HCT116 (cell line): ENCODE measurements at regions not wholly inside any gene's neighbourhood (a gene's known extent, or its start where the extent isn't known, plus 50 kb on each side); places are given as distances from the start of the nearest gene placed in this dataset.

Experiments
- ATAC-seq: fragments of 200-7000 bp; cut with Tn5 transposase; 2 replicates; pipeline ENCODE4 v1.9.1; 2020; ENCODE audit warnings: mild to moderate bottlenecking, moderate library complexity
- BruUV-seq: library from RNA; stranded (reverse); fragments of 400-500 nt; replicated peaks from 2 replicates; lab custom pipeline; 2021; lab: Mats Ljungman, UMichigan
- CTCF ChIA-PET: fragments of 300-600 bp; sonication (Branson Sonifier 250); formaldehyde crosslinking; loops from one replicate; lab custom pipeline; 2021; ENCODE audit warnings: antibody characterized with exemption; lab: Charles Lee
- POLR2A ChIA-PET: fragments of 300-600, 350-600 bp; sonication (Branson Sonifier 250); formaldehyde crosslinking; loops from one replicate; lab custom pipeline; 2021; ENCODE audit warnings: antibody characterized with exemption; lab: Charles Lee
- RAD21 ChIA-PET, 2 experiments: fragments of 300-600 bp; sonication (Branson Sonifier 250); formaldehyde crosslinking; loops; one replicate each; lab custom pipeline; 2023; ENCODE audit warnings: low total read pairs in 2 of 2; ENCODE audit not compliant: uncharacterized antibody in 2 of 2, unreplicated experiment in 2 of 2, low non-redundant PET in 1 of 2; lab: Charles Lee
- DNase-seq: peaks from one replicate; pipeline ENCODE4 v3.0.0-alpha.2; 2010; ENCODE audit warnings: low read depth, low spot score
- H2AFZ ChIP-seq: fragments of 200-600 bp; shearing (Covaris generic), sonication (generic); 2 replicates; pipeline ENCODE4 v1.6.1; 2017; ENCODE audit warnings: low read depth, mixed run types, mixed read lengths, antibody characterized with exemption, low read length; ENCODE audit not compliant: poor library complexity, severe bottlenecking
- H3K27ac ChIP-seq: 2 replicates; pipeline ENCODE4 v1.5.1; 2012; ENCODE audit warnings: low read depth, low read length
- H3K27me3 ChIP-seq: fragments of 200-600 bp; sonication (generic); 2 replicates; pipeline ENCODE4 v1.6.1; 2016; ENCODE audit warnings: mixed run types, low read length, mixed read lengths; ENCODE audit not compliant: insufficient read depth
- H3K36me3 ChIP-seq, 2 experiments: fragments of 200-500 bp in 1 of 2; fragments of 200-600 bp in 1 of 2; sonication (Bioruptor generic) in 1 of 2; sonication (generic) in 1 of 2; 2 replicates each; pipeline versions ENCODE4 v1.5.1 to v1.6.1; 2014 to 2016; ENCODE audit warnings: low read length in 2 of 2, inconsistent platforms in 1 of 2, mixed read lengths in 1 of 2, mixed run types in 1 of 2; ENCODE audit not compliant: insufficient read depth in 2 of 2, control insufficient read depth in 1 of 2
- H3K4me1 ChIP-seq, 2 experiments: fragments of 200-600 bp in 1 of 2; sonication (generic) in 1 of 2; 2 replicates each; pipeline versions ENCODE4 v1.5.1 to v1.6.1; 2012 to 2017; ENCODE audit warnings: low read length in 2 of 2, inconsistent platforms in 1 of 2, mild to moderate bottlenecking in 1 of 2, mixed read lengths in 1 of 2, mixed run types in 1 of 2, moderate library complexity in 1 of 2; ENCODE audit not compliant: insufficient read depth in 2 of 2, control insufficient read depth in 1 of 2
- H3K4me2 ChIP-seq: fragments of 200-600 bp; sonication (generic); 2 replicates; pipeline ENCODE4 v1.6.1; 2017; ENCODE audit warnings: mixed run types, low read length, mixed read lengths
- H3K4me3 ChIP-seq, 2 experiments: fragments of 200-600 bp in 1 of 2; sonication (generic) in 1 of 2; replicated peaks in 1 of 2; 2 replicates each; pipeline ENCODE4 v1.5.1; 2011 to 2016; ENCODE audit warnings: low read length in 2 of 2, control low read depth in 1 of 2, low read depth in 1 of 2, mild to moderate bottlenecking in 1 of 2, mixed read lengths in 1 of 2, mixed run types in 1 of 2
- H3K79me2 ChIP-seq: fragments of 200-600 bp; sonication (generic); 2 replicates; pipeline ENCODE4 v1.6.1; 2017; ENCODE audit warnings: mild to moderate bottlenecking, mixed run types, low read length, moderate library complexity, mixed read lengths; ENCODE audit not compliant: insufficient read depth
- H3K9ac ChIP-seq: fragments of 200-600 bp; sonication (generic); 2 replicates; pipeline ENCODE4 v1.6.1; 2016; ENCODE audit warnings: low read length, mixed read lengths
- H3K9me2 ChIP-seq: fragments of 200-600 bp; sonication (generic), shearing (Covaris generic); 2 replicates; pipeline ENCODE4 v1.6.1; 2017; ENCODE audit warnings: mixed run types, mild to moderate bottlenecking, moderate library complexity; ENCODE audit not compliant: insufficient read depth
- H3K9me3 ChIP-seq, 2 experiments: fragments of 200-500 bp in 1 of 2; fragments of 200-600 bp in 1 of 2; sonication (Bioruptor generic) in 1 of 2; sonication (generic) in 1 of 2; 2 replicates each; pipeline ENCODE4 v1.6.1; 2014 to 2017; ENCODE audit warnings: low read length in 2 of 2, mixed read lengths in 2 of 2, inconsistent platforms in 1 of 2, low read depth in 1 of 2, mild to moderate bottlenecking in 1 of 2, mixed run types in 1 of 2, moderate library complexity in 1 of 2; ENCODE audit not compliant: control insufficient read depth in 1 of 2, insufficient read depth in 1 of 2
- H4K20me1 ChIP-seq: fragments of 200-600 bp; sonication (generic), shearing (Covaris generic); 2 replicates; pipeline ENCODE4 v1.6.1; 2017; ENCODE audit warnings: mixed run types, mild to moderate bottlenecking, moderate library complexity; ENCODE audit not compliant: insufficient read depth
- CTCF ChIP-seq, 3 experiments: fragments of 200-600 bp in 1 of 3; sonication (generic) in 1 of 3; IDR thresholded peaks in 2 of 3; conservative IDR thresholded peaks in 1 of 3; 2 replicates each; pipeline ENCODE4 v1.5.1; 2012 to 2017; ENCODE audit warnings: low read depth in 2 of 3, low read length in 2 of 3, antibody characterized with exemption in 1 of 3, borderline replicate concordance in 1 of 3, control low read depth in 1 of 3, mild to moderate bottlenecking in 1 of 3, mixed read lengths in 1 of 3, mixed run types in 1 of 3, moderate library complexity in 1 of 3; ENCODE audit not compliant: insufficient read depth in 1 of 3
- EGR1 ChIP-seq: IDR thresholded peaks from 2 replicates; pipeline ENCODE4 v1.6.1; 2012; ENCODE audit warnings: low read depth
- ELF1 ChIP-seq: IDR thresholded peaks from 2 replicates; pipeline ENCODE4 v1.6.1; 2012; ENCODE audit warnings: low read depth, borderline replicate concordance
- EZH2 ChIP-seq: fragments of 200-600 bp; sonication (generic); IDR thresholded peaks from 2 replicates; pipeline ENCODE4 v1.6.1; 2017; ENCODE audit warnings: antibody characterized with exemption, mixed run types
- EZH2phosphoT487 ChIP-seq: fragments of 200-600 bp; IDR thresholded peaks from 2 replicates; pipeline ENCODE4 v1.6.1; 2018; ENCODE audit warnings: antibody characterized with exemption, borderline replicate concordance
- JUND ChIP-seq: IDR thresholded peaks from 2 replicates; pipeline ENCODE4 v1.6.1; 2012
- MAX ChIP-seq: IDR thresholded peaks from 2 replicates; pipeline ENCODE4 v1.6.1; 2012
- POLR2A ChIP-seq: IDR thresholded peaks from 2 replicates; pipeline ENCODE4 v1.7.0; 2011; ENCODE audit warnings: borderline replicate concordance; ENCODE audit not compliant: insufficient read depth, insufficient read length; ENCODE audit errors: extremely low read depth
- RAD21 ChIP-seq: IDR thresholded peaks from 2 replicates; pipeline ENCODE4 v1.6.1; 2012; ENCODE audit warnings: low read depth, mild to moderate bottlenecking
- SP1 ChIP-seq: IDR thresholded peaks from 2 replicates; pipeline ENCODE4 v1.6.1; 2012; ENCODE audit warnings: low read depth
- SRF ChIP-seq: IDR thresholded peaks from 2 replicates; pipeline ENCODE4 v1.6.1; 2012; ENCODE audit warnings: low read depth
- TCF7L2 ChIP-seq: IDR thresholded peaks from 2 replicates; pipeline ENCODE4 v1.7.0; 2011; ENCODE audit warnings: borderline replicate concordance, inconsistent platforms; ENCODE audit not compliant: insufficient read depth, insufficient read length; ENCODE audit errors: extremely low read depth
- ZBTB33 ChIP-seq: IDR thresholded peaks from 2 replicates; pipeline ENCODE4 v1.6.1; 2011; ENCODE audit warnings: mild to moderate bottlenecking, low read length, moderate library complexity; ENCODE audit not compliant: insufficient replicate concordance; ENCODE audit errors: extremely low read depth
- ZFX ChIP-seq: fragments of 450-650 bp; IDR thresholded peaks from 2 replicates; pipeline ENCODE4 v1.6.1; 2017
- ZNF274 ChIP-seq: fragments of 200-500 bp; sonication (Bioruptor generic); IDR thresholded peaks from 2 replicates; pipeline ENCODE4 v1.6.1; 2014; ENCODE audit warnings: mild to moderate bottlenecking, low read depth, low read length, inconsistent platforms
- intact Hi-C: fragments of 100-400 bp; cut with micrococcal nuclease; formaldehyde crosslinking; loops from 2 replicates; pipeline ENCODE4 v1.10.0; 2022

GRCh38 chr16:9231039-9231438 lies 139.6 kb downstream of the HAPSTR1 start:
- no TSS peak for BruUV-seq
- Histone ChIP-seq H3K4me1 (no peaks in the 10 kb centered on the region), H3K9me2 (no peaks in the 10 kb centered on the region), H3K27ac (no peak overlapping the region), H4K20me1 (no peaks in the 10 kb centered on the region), H2AFZ (no peak overlapping the region), H3K27me3 (peaks cover 61% of the 10 kb centered on the region), H3K79me2 (no peaks in the 10 kb centered on the region), H3K9ac (no peak overlapping the region), H3K36me3 (no peaks in the 10 kb centered on the region), H3K4me2 (no peak overlapping the region), H3K4me3 (no peak overlapping the region), H3K9me3 (no peaks in the 10 kb centered on the region)
- ATAC-seq (no peak), DNase-seq (no peak)
- no peak for TF ChIP-seq RAD21
- TF ChIP-seq CTCF (IDR thresholded peaks at IDR 0.05 in 2 of 3, conservative IDR thresholded peaks at IDR 0.05 in 1 of 3; ENCODE audit: borderline replicate concordance in 1 of 3, insufficient read depth in 1 of 3, low read depth in 2 of 3, low read length in 2 of 3), result no peak
- no peak for TF ChIP-seq TCF7L2
- no peak for TF ChIP-seq MAX
- TF ChIP-seq JUND, result no peak
- no peak for TF ChIP-seq SP1
- TF ChIP-seq ZBTB33, result no peak
- no peak for TF ChIP-seq EZH2phosphoT487
- TF ChIP-seq EGR1, result no peak
- TF ChIP-seq ZFX, result no peak
- no peak for TF ChIP-seq ELF1
- TF ChIP-seq ZNF274, result no peak
- no peak for TF ChIP-seq SRF
- no peak for TF ChIP-seq EZH2
- no peak for TF ChIP-seq POLR2A
- POLR2A ChIA-PET, result no interaction called here
- intact Hi-C loops, result no loop called here
- RAD21 ChIA-PET, result no interaction called here
- CTCF ChIA-PET, result no interaction called here
